DMS 273 (cell line): ENCODE measurements at regions not wholly inside any gene's neighbourhood (a gene's known extent, or its start where the extent isn't known, plus 50 kb on each side); places are given as distances from the start of the nearest gene placed in this dataset.
"Not testable (repeated sequence)": the region's sequence is repeated elsewhere in the genome, so short reads cannot be mapped to it uniquely, and the experiment has no call there.

Experiments used
- DNase-seq: peaks from one replicate; lab custom pipeline; 2025; ENCODE audit not compliant: unreplicated experiment; lab: John Stamatoyannopoulos, UW

DNA sequence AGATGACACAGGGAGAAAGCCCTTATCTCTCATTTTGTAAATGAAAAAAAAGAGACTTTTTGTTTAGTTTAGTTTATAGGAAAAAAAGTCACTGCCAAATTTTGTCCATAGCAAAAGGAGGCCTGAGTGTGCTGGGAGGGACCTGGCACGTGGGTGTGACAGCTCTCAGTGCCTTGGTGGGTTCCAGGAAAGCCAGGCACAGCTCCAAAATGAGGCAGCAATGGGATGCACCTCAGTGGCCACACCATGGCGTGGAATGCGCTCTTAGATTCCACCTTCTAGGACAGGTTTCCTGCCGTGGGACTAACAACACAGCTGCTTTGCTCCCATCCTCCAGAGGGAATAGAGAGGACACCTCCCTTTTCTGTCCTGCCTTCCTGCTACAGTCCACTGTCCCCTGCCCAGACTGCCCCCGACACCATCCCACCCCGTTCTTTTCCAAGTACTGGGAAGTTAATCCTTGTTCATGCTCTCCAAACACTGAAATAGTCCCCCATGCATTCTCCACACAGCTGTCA lies 207.6 kb downstream of the EMP1 start:
- no peak for DNase-seq

DNA sequence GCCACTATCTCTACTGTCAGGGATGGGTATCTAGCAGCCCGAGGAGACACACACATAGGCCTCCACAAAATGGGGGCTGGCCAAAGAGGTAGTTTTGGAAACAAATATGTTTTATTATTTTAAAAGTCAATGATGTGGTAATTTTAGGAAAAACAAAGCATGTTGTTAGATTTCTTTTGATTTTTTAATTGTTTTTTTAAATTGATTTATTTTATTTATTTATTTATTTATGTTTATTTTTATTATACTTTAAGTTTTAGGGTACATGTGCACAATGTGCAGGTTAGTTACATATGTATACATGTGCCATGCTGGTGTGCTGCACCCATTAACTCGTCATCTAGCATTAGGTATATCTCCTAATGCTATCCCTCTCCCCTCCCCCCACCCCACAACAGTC lies 194.8 kb downstream of the EMP1 start:
- not testable (repeated sequence) for DNase-seq

DNA sequence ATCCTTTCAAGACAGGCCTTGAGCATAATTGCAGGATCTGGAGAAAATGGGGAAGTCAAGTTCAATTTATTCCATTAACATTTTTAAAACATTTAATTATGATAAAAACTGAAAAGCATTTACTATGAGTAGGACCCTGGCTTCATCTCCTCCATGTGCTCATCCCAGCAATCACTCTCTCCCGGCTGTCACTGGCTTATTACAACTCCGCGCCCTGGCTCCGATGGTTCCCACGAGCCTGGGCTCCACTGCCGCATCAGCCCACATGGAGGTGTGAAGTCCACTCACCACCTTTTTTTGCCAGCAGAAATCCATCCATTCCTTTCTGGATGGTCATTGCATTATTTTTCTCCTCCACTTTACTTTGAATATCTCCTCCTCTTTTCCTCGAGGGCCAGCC lies 194.4 kb downstream of the EMP1 start:
- no peak for DNase-seq

DNA sequence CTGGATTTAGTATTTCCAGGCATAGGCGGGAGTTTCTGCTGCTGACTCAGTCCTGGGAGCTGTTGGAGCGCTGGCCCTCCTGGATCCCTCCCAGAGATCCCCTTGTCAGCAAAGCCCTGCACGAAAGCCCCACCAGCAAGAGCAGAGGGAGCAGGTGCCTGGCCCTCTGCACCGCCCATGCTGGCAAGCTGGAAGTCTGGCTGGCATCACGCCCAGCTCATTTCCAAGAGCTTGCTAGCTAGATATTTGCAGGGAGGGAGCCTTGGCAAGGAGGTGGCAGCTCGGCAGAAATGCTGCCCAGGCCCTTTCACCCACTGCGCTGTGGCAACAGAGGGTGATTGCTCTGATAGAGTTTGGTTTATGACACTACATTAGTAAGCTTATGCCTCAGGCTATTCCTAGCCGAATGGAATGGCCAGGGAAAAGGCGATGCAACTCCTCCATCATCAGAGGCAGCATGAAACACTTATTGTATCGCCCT lies 193.9 kb downstream of the EMP1 start:
- DNase-seq: peak; percentile 95

DNA sequence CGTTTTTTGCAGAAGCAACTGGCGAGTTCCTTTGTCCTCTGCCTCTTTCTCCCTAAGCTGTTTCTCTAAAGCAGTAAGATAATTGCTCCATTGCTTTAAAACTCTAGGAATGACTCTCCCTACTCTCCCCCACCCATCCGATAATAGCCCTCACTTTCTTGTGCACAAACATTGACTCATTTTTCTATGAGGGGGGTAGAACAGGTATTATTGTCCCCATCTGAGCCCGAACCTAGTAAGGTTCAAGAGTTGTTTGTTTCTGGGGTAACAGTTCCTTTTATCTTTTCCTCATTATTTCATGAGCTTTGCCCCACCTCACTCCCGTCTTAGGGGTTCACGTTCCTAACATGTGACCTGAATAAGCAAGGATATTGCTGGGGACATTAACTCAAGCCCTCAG lies 190.6 kb downstream of the EMP1 start:
- no peak for DNase-seq

DNA sequence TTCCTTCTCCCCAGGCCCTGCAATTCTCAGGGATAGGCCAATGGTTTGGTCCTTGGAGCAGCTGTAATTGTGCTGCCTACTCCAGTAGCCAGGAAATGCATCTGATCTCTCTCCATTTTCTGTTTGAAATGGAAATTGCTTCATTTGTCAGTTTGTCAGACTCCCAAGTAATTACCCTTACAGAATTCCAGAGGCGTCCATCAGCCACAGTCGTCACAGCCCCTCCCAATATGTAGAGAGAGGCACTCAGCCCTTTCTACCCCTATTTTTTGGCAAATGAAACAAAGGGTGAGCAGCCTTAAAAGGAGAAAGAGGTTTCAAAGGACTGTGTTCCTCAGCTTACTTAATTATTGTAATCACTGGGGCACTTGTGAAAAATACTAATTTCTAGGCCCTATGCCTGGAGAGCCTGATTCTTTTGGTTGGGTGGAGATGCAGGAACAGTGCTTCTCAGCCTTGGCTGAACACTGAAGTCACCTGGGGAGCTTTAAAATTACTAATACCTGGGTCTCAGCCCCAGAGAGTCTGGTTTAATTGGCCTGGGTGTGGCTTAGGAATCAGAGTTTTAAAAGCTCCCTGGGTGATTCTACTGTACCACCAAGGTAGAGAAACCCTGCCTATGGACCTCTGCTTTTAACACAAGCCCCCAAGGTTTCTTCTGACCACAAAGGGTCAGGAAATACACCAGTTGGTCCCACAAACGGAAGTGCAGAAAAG lies 190.0 kb downstream of the EMP1 start:
- DNase-seq: no peak

DNA sequence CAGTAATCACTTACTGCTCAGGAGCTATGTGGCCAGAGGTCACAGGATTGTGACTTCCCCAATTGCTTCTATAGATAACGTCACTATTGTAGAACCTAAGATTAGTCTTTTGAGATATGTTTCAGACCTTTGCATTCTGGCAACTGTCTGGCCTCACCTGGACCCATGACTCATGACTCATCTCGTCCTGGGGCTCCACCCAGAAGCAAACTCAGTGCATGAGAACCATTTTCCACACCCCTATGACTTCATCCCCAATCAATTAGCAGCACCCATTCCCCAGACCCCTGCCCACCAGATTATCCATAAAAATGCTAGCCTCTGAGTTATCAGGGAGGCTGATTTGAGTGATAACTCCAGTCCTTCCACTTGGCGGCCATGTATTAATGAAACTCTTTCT lies 186.9 kb downstream of the EMP1 start:
- no peak for DNase-seq

DNA sequence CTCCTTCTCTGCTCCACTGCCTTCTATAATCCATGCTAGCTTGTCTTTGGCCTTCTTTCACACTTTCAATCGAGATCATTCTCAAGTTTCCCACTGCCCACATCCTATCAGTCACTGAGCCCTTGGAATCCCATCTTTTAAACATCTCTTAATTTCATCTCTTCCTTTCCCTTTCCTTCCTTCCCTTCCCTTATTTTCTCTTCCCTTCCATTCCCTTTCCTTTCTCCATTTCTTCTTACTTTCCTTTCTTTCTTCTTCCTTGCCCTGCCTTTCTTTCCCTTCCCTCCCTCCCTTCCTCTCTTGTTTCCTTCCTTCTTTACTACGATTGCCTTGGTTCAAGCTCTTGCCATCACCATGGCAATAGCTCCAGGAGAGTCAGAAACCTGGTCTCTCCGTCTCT lies 183.8 kb downstream of the EMP1 start:
- DNase-seq: no peak

DNA sequence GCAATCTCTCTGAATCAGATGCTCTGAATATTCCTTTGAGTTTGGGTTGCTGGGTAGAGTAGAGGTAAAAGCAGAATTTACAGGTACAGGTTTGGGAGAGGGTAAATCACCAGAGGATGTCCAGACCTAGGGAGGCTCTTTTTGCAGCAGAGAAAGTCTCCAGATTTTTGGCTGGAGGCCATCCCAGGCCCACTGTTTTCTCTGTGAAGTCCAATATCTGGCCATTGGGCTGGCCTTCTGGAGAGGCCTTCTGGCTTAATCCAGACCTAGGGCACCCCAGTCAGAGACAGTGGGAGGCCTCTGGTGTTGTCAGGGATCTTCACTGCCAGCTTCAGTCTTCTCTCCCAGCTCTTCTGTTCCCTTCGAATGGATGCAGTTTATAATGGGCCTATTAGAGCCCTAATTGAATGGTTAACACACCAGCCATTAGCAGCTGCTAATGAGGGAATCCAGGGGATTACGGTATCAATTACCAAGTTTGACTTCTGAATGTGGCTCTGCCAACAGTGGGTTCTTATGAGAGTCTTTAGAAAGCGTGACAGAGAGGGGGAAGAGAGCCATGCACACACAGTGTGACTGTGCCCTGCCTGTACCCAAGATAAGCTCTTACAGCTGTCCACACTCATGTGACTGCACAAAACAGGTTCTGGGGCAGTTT lies 183.1 kb downstream of the EMP1 start:
- no peak for DNase-seq

DNA sequence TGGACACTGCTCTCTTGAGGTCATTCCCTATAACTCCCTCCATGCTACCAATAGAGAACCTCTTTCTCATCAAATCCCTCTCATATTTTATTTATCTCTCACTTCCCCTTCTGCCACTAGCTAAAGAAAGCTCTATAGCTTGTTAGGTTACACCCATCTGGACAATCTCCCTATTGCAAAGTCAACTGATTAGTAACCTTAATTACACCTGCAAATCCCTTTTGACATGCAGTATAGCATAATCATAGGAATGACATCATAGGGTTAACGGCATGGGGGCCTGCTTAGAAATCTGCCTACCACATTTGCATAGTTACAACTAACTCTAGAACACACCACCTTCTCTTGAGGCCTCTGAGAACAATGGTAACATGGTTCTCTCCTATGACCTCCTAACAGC lies 181.2 kb downstream of the EMP1 start:
- DNase-seq: no peak

DNA sequence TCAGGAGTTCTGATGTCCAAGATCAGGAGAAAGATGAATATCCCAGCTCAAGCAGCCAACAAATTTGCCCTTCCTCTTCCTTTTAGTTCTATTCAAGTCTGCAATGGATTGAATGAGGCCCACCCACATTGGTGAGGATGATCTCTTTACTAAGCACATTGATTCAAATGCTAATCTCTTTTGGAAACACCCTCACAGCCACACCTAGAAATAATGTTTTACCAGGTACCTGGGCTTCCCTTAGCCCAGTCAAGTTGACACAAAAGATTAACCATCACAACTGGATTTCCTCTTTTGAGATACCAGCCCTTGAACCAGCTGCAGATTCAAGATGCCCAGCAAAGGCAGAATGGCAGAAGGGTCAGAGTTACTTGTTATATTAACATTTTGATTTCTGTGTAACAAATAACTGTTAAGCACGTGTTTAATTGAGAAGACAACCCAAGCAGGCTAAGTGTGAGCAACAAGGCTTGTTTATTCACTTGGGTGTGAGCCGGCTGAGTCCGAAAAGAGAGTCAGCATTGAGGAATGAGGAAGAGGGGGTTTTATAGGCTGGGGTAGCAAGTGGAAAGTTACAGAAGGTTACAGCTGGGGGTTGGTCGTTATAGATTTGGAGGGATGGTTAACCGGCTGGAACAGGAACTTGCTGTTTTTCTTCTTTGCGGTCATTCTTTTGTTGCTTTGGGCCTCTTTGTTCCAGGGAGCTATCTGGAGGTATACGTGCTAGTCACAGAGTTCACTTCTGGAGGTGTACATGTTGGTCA lies 180.3 kb downstream of the EMP1 start:
- no peak for DNase-seq

DNA sequence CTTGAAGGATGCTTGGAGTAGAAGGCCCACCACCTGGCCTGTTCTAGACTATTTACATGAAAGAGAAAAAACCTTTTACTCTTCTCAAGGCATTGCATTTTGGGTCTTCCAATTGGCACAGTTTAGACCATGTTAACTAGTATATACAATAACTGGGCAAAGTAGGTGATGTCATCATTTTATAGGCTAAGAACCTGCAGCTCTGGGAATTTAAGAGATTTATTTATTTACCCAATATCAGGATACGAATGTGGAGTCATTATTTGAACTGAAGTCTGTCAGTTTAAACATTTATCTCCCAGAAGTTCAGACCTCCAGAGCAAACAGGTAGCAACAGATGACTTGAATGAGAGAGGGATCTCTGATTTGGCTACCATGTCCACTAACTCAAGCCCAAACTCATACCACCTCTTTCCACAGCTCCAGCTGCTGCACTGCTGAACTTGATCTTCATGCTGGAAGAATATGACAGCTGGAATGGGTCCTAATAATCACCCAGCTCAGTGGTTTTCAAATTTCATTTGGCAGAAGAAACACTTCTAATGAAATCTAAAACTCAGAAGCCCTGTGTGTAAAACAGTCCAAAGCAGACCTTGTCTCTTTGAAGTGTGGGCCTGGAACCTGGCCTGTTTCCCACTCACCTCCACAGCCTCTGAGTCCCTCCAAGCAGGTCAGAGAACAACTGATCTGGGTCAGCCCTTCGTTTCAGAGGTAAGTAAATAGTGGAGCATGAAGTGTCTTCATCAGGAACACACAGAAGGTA lies 179.2 kb downstream of the EMP1 start:
- DNase-seq: peak; percentile 62

DNA sequence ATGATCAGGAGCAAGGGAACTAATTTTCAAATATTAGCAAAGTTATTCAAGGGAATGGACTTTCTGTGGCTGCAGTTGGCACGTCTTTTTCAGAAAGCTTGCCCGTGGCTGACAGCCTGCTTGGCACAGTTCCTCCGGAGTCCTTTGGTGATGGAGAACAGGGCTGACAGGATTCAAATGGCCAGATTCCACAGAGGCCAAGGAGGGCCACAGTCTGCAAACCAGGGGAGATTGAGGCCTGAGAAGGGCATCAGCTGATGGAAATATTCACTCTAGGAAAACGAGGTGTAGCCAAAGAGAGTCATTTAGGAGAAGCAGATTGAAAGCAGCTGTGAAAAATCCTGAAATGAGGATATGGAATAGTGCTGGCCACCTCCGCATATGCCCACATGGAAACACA lies 178.3 kb downstream of the EMP1 start:
- DNase-seq: no peak

DNA sequence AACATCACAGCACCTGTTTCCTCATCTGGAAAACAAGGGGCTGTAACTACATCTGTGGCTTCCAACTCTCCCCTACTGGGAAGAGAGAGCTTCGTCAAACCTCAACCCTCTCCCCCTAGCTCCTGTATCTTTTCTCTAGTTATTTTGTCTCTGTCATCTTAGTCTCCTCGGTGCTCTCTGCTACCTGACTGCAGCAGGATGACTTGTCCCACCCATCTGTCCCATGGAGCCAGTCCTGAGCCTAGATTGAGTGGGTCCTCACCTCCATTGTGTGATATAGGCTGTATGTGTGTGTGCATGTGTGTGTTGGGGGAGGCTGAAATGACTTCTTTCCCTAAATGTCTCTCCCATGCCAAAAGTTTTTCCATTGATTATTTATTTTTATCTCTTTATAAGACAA lies 177.3 kb downstream of the EMP1 start:
- DNase-seq: no peak

DNA sequence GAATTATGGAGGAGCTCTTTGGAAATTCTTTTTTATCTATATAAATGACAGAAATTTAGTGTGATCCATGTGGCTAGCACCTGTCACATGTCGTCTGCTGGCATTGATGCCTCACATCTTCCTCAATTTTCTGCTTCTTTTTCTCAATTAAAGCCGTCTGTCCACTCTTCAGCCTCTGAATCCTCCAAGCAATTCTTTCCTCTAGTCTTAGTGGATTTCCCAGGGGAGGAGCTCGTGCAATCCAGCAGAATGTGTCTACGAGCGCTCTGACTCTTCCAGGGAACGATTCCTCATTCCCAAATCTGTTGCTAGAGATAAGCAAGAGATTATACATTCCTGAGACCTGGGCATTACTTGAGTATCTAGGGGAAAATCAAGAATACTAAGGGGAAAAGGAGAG lies 176.6 kb downstream of the EMP1 start:
- DNase-seq: no peak

DNA sequence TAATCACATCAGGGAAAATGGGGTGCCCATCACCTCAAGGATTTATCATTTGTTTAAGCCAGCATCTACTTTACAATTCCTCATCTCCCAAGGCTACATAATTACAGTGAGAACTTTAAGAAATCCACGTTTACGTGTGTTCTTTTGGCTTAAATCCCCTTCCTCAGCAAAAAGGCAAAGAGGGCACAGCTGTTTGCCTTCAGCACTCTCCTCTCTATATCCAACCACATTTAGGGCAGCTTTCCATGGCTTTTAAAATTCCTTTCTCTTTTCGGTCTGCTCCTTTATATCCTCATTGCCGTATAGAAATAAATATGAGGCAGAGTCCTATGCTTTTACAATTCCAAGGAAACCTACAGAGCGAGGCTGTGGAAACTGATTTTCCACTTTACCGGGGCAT lies 175.9 kb downstream of the EMP1 start:
- no peak for DNase-seq

DNA sequence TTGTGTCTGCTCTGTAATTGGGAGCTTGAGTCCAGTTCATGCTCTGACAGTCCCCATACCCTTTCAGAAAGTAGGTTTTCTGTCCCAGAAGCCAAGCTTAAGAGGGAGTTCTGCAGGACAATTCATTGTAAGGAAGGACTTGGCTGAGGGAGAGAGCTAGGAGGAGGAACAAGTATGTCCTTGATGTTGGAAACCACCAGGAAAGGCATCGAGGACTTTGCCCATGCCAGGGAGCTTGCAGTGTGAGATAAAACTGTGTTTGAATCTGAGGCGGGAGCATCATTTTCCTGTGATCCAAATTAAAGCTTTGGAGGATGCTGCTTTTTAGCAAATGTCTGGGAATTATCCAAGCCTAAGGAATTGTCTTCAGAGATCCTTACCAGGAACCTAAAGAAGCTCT lies 175.3 kb downstream of the EMP1 start:
- no peak for DNase-seq

DNA sequence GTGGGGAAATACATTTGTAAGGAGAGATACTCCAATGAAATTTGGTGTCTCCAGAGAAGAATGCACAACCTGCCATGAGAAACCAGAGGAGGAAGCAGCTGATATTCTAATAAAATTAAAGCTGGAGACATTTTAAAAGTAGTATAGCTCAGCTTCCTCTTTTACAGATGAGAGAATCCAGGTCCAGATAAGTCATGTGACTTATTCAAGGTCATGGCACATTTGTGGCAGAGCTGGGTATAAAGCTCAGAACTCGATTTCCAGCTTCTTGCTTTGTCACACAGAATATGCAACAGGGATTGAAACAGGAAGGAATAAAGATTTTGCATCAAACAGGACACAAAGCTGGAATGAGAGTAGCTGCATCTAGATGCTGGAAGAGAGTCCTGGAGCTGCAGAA lies 174.8 kb downstream of the EMP1 start:
- no peak for DNase-seq

DNA sequence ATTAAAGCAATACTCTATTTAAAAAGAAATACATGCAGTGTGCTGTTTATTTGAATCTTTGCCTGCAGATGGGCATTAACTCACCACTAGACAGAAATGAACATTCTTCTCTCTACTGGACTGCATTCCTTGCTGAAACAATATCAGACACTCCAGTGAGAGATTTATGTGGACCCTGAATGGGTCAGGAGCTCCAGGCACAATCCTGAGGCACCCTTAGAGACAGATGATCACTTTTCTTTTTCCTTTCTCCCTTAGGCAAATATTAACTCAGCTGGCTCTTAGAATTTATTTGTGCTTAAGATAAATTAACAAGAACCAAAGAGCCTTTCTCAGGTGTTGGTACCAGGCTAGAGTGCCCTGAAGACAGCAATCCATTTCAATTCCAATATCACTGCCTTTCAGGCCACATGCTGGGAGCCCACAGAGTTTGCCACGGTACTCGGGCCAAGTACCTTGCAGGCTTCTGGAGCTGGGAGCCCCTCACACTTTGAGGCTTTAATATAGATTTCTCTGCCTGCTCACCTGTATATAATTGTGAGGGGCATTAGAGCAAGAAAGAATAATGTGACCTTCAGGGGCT lies 173.0 kb downstream of the EMP1 start:
- no peak for DNase-seq

DNA sequence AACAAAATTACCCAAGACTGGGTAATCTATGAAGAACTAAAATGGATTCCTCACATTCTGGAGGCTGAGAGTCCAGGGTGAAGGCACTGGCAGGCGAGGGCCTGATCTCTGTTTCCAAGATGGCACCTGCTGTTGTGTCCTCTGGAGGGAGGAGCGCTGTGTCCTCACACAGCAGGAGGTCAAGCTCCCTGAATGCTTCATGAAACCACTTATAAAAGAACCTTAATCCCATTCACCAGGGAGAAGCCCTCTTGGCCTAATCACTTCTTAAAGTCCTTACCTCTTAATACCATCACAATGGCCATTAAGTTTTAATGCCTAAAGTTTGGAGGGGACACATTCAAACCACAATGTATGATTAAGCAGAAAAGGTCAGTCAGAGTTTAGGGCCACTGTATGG lies 172.4 kb downstream of the EMP1 start:
- no peak for DNase-seq

DNA sequence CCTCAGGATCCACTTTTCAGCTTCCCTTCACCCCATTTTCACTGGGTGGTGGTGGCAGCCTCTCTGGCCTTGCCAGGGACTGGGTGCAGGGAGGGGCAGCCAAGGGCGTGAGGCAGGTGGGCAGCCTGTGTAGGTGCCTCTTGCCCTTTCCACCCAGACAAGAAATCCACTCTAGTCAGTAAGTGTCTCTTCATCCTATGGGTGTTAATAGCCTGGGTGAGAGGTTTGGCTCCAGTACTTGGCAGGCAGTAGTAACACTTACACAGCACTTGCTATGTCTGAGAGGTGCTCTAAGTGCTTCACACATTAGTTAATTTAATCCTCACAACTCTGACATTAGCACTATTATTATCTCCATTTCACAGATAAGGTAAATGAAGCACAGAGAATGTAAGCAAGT lies 171.9 kb downstream of the EMP1 start:
- no peak for DNase-seq
